M059J (cell line): ENCODE measurements at regions not wholly inside any gene's neighbourhood (a gene's known extent, or its start where the extent isn't known, plus 50 kb on each side); places are given as distances from the start of the nearest gene placed in this dataset.
"Not testable (repeated sequence)": the region's sequence is repeated elsewhere in the genome, so short reads cannot be mapped to it uniquely, and the experiment has no call there.

Experiments used
- DNase-seq: peaks from one replicate; pipeline ENCODE4 v3.0.0-alpha.2; 2012; ENCODE audit warnings: low read depth

DNA sequence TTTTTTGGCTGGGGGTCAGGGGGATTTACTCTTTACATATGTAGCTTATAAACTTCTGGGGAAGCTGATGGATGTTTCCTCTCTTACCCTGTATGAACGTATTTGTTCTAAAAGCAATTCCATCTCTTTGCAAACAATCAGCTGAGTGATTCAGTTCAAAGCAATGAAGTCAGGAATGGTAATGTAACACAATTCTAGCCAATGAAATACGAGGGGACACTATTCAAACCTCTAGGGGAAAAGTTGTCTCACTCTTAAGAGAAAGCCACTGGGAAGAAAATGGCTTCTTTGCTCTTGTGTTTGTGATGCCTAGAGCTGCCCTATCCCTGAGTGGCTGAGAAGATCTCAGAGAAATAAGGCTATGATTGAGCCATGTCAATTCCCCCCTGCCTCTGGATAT lies 134.8 kb upstream of the SEMA3C start:
- DNase-seq, result peak; percentile 26

DNA sequence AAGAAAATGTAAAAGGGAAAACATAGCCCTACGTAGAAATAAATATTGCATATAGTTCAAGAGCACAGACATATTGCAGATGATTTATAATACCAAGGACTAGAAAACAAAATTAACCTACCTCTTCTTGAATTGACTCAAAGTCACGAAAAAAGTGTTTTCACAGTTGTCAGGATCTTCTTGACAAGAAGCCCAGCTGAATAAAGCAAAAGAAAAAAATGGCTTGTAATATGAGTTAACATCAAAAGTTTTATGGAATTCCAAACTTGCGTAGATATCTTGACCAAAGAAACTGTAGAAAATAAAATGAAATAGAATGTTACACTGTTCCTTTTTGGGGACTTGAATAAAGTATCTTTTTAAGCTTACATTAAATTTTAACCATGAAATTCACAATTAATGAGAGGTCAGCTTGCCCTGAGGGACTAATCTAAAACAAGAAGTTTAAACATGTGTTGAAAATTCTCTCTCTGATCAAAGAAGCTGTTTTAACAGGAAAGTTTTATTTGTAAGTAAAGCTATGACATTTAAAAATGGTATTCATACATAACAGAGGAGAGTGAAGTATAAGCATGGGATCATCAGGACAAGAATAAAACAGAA lies 133.1 kb upstream of the SEMA3C start:
- DNase-seq, result no peak

DNA sequence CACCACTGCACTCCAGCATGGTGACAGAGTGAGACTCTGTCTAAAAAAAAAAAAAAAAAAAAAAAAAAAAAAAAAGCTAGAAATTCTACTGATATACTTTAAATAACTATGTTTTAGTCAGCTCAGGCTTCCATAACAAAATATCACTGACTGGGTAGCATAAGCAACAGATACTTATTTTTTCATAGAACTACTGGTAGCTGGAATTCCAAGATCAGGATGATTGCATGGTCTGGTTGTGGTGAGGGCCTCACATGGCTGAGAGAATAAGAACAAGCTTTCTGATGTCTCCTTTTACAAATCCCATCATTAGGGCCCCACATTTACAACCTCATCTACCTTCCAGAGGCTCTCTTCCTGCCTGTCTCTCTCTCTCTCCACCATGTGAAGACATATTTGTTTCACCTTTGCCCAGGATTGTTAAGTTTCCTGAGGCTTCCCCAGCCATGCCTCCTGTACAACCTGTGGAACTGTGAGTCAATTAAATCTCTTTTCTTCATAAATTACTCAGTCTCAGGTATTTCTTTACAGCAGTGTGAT lies 126.7 kb upstream of the SEMA3C start:
- no peak for DNase-seq

- not testable (repeated sequence) for DNase-seq
Measured at GRCh38 chr7:81042646-81043045, 123.8 kb upstream of the SEMA3C start.

DNA sequence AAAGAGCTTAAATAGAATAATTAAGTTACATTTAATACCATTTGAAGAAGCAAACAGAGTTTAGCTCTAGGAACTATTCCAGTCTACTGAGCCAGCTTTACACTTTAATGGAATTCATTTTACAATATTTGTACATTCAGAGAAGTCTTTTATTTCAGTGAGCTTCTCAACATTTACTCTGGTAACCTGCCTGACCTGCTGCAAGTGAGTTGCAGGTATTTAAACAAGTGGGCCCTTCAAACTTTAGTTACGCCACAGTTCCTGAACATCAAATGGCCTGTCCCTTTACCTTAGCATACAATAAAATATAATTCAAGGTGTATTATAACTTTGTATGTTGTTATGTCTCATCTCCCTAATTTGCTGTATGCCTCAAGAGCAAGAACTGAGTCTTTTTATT lies 121.6 kb upstream of the SEMA3C start:
- DNase-seq, result no peak

DNA sequence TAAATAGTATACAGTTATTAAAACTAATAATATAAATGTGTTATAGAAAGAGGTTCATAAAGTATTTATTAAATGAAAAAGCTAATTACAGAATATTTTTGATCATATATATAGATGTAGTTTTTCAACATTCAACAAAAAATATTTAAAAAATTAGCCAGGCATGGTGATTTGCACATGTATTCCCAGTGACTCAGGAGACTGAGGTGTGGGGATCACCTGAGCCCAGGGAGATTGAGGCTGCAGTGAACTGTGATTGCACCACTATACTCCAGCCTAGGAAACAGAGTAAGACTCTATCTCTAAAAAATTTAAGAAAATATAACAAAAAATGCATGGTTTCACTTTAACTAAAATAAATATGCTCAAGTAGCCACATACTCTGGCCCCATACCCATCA lies 118.0 kb upstream of the SEMA3C start:
- DNase-seq, result no peak

GRCh38 chr7:81036057-81036456 lies 117.2 kb upstream of the SEMA3C start:
- DNase-seq, result peak; percentile 18

GRCh38 chr7:81031996-81032395 lies 113.1 kb upstream of the SEMA3C start:
- no peak for DNase-seq

DNA sequence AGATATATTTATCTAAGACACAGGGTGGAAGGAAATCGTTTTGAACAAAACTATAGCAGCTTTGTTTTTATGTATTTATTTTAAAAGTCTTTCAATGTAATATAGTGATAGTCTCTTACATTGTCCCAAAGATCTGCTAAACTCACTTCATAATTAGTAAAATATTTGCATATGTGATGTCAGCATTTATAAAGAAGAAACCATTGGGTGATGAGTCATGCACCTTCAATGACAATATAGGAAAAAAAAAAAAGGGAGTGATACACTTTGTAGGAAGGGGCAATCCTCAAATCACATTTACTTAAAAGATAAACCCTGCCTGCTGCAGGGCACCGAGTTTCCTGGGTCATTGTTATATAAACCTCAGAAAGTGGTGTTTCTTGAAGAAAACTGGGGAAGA lies 112.4 kb upstream of the SEMA3C start:
- peak; percentile 18 for DNase-seq

DNA sequence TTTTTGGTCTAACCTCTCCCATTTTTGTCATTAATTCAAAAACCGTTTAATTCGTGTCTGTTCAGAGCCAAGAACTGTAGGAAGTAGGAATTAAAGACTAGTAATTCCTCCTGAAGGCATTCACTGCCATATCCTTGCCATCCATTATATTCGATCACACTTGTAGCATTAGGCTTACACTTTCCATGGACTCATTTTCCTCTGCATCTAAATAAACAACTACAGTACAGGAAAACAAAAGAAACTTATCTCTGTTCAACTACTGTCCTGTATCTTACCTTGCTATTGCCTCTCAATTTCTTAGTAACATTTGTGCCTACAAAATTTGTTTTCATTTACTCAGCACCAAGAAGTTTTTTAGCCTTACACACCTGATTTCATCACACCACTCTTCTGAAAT lies 111.6 kb upstream of the SEMA3C start:
- DNase-seq, result no peak

DNA sequence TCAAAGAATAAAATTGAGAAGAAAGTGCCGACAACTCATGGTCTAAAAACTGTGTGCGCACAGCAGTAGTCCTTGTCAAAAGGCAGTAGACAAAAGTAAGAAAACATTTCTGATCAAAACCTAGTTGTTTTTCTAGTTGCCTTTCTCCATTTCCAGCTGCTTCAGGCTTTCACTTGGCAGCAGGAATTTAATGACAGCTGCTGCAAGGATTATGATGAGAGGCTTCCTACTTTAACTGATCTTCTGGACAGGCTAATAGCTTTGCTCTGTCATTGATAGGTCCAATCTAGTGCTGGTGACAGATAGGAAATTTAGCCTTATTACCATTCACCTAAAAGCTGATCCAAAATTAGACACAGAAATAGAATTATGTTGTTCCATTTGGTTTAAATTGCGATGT lies 110.7 kb upstream of the SEMA3C start:
- DNase-seq, result no peak

- peak; percentile 38 for DNase-seq
Measured at GRCh38 chr7:81025360-81025759, 106.5 kb upstream of the SEMA3C start.

DNA sequence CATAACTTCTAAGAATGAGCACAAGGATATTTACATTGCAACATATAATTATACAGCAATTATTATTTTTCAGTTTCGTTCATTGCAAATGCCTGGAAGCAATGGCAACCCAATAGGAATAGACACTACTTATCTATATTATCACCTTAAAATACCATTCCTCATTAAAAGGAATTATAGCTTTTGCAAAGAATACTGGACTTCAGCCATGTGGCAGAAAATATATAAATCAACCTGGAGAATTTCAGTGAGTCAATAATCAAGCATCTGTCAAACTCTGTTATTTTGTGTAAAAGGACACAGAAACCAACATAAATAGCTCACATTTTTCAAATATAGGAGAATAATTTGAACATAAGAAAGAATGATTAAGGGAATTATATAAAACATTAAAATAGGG lies 96.1 kb upstream of the SEMA3C start:
- DNase-seq, result no peak

DNA sequence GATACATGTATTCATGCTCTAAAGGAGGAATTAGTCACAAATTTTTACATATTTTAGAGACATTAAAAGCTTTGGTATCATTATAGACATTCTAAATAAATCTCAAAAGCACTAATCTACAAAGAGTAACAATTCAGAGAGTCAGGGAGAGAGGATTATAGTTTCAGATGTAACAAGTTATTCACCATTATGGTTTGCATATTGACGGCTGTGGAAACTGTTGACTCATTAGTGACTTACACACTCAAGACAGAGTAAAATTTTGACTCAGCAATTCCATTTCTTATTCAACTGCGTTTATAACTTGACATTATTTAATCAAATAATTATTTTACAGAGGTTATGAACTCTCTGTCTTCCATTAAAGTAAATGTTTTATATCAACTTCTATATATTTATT lies 95.4 kb upstream of the SEMA3C start:
- DNase-seq, result peak; percentile 55

DNA sequence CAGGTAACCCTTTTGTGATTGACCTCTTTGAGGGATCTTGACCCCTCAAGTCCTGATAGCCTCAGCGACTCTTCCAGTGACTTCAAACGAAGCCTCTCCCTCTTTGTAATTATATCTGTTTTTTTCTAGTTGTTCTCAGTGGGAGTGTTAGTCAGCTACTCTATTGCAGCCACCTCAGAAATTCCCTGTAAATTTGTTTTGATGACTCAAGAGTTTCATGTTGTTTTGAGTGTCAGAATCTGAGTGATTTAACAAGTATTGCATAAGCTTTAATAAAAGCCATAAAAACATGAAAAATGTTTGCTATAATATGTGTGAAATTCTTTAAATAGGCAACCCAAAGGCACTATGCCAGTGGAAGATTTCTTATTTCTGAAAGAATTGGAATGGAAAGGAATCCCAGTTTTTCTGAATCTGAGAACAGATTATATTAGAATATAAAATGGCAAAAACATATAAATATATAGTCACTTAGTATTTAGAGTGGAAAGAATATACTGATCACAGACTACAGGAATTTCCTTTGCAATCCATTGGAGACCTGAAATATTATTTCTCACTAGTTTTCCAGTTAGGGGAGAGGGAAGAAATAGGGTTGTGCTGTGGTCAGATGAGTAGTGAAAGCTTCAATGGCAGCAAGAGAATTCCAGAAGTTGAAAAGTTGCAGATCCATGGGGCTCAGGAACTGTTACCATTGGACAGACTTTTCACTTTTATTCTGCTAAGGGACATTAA lies 94.4 kb upstream of the SEMA3C start:
- DNase-seq, result peak; percentile 79

DNA sequence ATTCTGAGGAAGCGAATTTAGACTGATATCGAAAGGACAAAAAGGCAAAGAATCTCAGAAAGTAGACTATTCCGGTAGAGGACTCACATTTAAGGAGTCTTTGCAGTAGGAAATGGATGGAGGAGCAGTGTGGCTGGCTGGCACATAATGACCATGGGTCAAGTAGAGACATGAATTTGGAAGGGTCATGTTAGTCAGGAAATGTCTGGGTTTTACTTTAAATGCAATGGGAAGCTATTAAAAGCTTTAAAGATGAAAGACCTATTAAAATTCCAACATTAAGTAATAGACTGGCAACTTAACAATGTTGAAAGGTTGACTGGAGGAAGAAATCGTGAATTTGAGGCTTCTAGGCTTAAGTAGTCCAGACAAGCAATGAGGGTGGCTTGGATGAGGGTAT lies 90.0 kb upstream of the SEMA3C start:
- DNase-seq, result no peak

GRCh38 chr7:81007051-81007450 lies 88.2 kb upstream of the SEMA3C start:
- DNase-seq, result no peak

DNA sequence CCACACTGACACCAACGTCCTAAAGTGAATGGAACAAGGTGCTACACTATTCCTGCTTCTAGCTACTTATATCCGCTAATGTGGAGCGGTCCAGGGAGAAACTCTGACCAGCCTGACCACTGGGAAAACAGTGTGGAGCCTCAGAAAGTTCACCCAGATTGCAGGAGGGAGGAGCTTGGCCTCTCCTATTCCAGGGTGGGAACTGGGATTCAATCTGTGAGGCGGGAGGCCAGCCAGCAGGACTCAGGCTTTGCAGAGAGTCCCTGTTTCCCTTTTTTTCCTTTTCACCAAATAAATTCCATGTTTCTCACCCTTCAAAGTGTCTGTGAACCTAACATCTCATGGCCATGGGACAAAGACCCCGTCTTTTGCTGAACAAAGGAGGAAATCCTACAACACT lies 86.4 kb upstream of the SEMA3C start:
- DNase-seq, result no peak

GRCh38 chr7:81004098-81004497 lies 85.2 kb upstream of the SEMA3C start:
- DNase-seq, result peak; percentile 89

DNA sequence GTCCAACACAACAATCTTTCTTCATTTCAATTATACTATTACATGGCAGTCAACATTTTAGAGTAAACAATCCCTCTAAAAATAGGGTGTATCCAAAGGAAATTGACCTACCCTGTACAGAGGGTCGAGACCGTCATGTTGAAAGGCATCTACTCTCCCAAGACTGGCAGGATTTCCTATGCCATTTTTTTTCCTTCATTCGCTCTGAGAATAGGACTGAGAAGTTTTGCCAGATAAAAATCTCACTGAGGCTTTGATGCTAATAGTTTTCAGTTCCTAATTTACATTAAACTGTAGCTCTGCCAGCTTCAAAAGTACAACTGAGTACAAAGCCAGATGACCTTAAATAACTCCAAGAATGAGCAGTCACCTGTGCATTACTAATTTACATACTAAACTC lies 84.5 kb upstream of the SEMA3C start:
- no peak for DNase-seq

GRCh38 chr7:81002421-81002820 lies 83.6 kb upstream of the SEMA3C start:
- DNase-seq, result peak; percentile 32

GRCh38 chr7:80999771-81000170 lies 80.9 kb upstream of the SEMA3C start:
- DNase-seq, result no peak

DNA sequence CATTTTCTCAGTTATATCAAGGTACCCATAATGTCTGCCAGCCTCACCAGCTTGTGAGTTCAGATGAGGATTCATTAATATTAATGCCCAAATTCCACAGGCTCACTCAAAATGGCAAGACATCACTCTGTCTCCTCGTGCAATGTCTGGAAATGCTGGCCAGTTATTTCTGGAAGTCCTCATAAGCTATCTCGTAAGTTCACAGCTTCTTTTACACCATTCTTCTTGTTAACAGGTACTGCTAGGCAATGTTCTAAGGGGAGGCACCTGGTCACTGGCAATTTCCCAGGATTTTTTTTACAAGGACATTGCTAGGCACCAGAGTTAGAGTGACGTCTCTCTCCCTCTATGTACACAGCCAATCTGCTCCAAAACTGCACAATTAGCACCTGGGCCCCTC lies 80.2 kb upstream of the SEMA3C start:
- DNase-seq, result no peak

DNA sequence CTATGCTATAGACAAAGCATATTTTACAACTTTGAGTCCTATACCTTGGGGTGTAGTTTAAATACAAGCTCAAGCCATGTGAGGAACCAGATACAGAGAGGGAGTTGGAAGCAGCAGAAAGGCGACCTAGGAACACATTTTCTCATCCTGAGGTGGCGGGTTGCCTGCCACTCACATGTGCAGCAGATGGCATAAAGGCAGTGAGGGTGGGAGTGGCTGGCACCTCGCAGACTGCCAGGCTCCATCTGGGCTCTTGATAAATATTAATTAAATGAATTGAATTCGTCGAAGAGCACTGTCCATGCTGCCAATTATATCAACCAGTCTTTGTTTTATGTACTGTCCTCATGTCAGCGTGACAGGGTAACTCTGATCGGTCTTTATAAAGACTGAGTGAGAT lies 79.0 kb upstream of the SEMA3C start:
- DNase-seq, result no peak
